ENCODE measurements at regions not wholly inside any gene's neighbourhood (a gene's known extent, or its start where the extent isn't known, plus 50 kb on each side); places are given as distances from the start of the nearest gene placed in this dataset.

GRCh38 chr1:5745800-5746610, 246.2 kb downstream of the NPHP4 start:
- H3K9me3 ChIP-seq (ENCODE audit: control insufficient read depth in 1 of 2, insufficient read depth in 1 of 2, low read depth in 1 of 2, low read length in 2 of 2): no peaks in the 10 kb centered on the region
- ATAC-seq (peak; percentile 94), DNase-seq (ENCODE audit: low read depth, low spot score) (peak; percentile 54)
- no peaks in the 10 kb centered on the region for H3K79me2 ChIP-seq (ENCODE audit: insufficient read depth, low read length)
- BruUV-seq (replicated peaks): no TSS peak
- no peak overlapping the region for H3K27ac ChIP-seq (ENCODE audit: low read depth, low read length)
- no peak overlapping the region for H3K9ac ChIP-seq (ENCODE audit: low read length)
- no peaks in the 10 kb centered on the region for H4K20me1 ChIP-seq (ENCODE audit: insufficient read depth)
- 0 out of 2 replicates have a peak, but pooled peaks cover 3% of the 10 kb centered on the region for H3K27me3 ChIP-seq (ENCODE audit: insufficient read depth, low read length)
- RAD21 ChIA-PET (ENCODE audit: low non-redundant PET in 1 of 2, low total read pairs in 2 of 2, uncharacterized antibody in 2 of 2, unreplicated experiment in 2 of 2): interaction anchor here (0.6 to 1.3 kb wide), 2 partner anchors 229 to 237 kb away, joined by 3 read pairs; no protein-coding TSS in a partner anchor
- H2AFZ ChIP-seq (ENCODE audit: low read depth, low read length, poor library complexity, severe bottlenecking): no peak overlapping the region
- no peaks in the 10 kb centered on the region for H3K9me2 ChIP-seq (ENCODE audit: insufficient read depth)
- no peak overlapping the region for H3K4me3 ChIP-seq (replicated peaks in 1 of 2; ENCODE audit: low read depth in 1 of 2, low read length in 2 of 2)
- intact Hi-C loops (cut with micrococcal nuclease): loop anchor here (1.0 to 10.0 kb wide), 4 partner anchors 109 to 1835 kb away; no protein-coding TSS in a partner anchor
- no peaks in the 10 kb centered on the region for H3K4me1 ChIP-seq (ENCODE audit: control insufficient read depth in 1 of 2, insufficient read depth in 2 of 2, low read length in 2 of 2)
- CTCF ChIA-PET: interaction anchor here (0.7 to 2.0 kb wide), 10 partner anchors 16 to 1835 kb away, joined by 3 to 29 read pairs (median 4); no protein-coding TSS in a partner anchor
- H3K4me2 ChIP-seq (ENCODE audit: low read length): peak overlapping the region; percentile 19; the same call in 1 of the 2 replicates
- POLR2A ChIA-PET: no interaction called here
- H3K36me3 ChIP-seq (ENCODE audit: control insufficient read depth in 1 of 2, insufficient read depth in 2 of 2, low read length in 2 of 2): no peaks in the 10 kb centered on the region
- TF ChIP-seq POLR2AphosphoS5 (IDR thresholded peaks at IDR 0.05; ENCODE audit: low read depth, low read length): no peak
- no peak for TF ChIP-seq TCF7L2 (IDR thresholded peaks at IDR 0.05; ENCODE audit: borderline replicate concordance, extremely low read depth, insufficient read depth, insufficient read length)
- no peak for TF ChIP-seq JUND (IDR thresholded peaks at IDR 0.05)
- no peak for TF ChIP-seq EZH2phosphoT487 (IDR thresholded peaks at IDR 0.05; ENCODE audit: borderline replicate concordance)
- no peak for TF ChIP-seq ATF3 (IDR thresholded peaks at IDR 0.05)
- no peak for TF ChIP-seq FOSL1 (IDR thresholded peaks at IDR 0.05; ENCODE audit: low read depth)
- no peak for TF ChIP-seq MAX (IDR thresholded peaks at IDR 0.05)
- peak; percentile 23 for TF ChIP-seq YY1 (IDR thresholded peaks at IDR 0.05; ENCODE audit: extremely low read depth, insufficient replicate concordance, low read depth, low read length)
- no peak for TF ChIP-seq CBX3 (IDR thresholded peaks at IDR 0.05; ENCODE audit: low read depth)
- TF ChIP-seq REST (IDR thresholded peaks at IDR 0.05; ENCODE audit: low read depth): no peak
- no peak for TF ChIP-seq ZFX (IDR thresholded peaks at IDR 0.05)
- no peak for TF ChIP-seq ZNF274 (IDR thresholded peaks at IDR 0.05; ENCODE audit: low read depth, low read length)
- TF ChIP-seq CEBPB (IDR thresholded peaks at IDR 0.05; ENCODE audit: low read depth): no peak
- no peak for TF ChIP-seq SIN3A (IDR thresholded peaks at IDR 0.05; ENCODE audit: low read depth)
- no peak for TF ChIP-seq POLR2A (IDR thresholded peaks at IDR 0.05; ENCODE audit: borderline replicate concordance, extremely low read depth, insufficient read depth, insufficient read length)
- no peak for TF ChIP-seq EZH2 (IDR thresholded peaks at IDR 0.05)
- TF ChIP-seq SRF (IDR thresholded peaks at IDR 0.05; ENCODE audit: low read depth): no peak
- TF ChIP-seq EGR1 (IDR thresholded peaks at IDR 0.05; ENCODE audit: low read depth): no peak
- TF ChIP-seq CTCF (IDR thresholded peaks at IDR 0.05 in 2 of 3, conservative IDR thresholded peaks at IDR 0.05 in 1 of 3; ENCODE audit: borderline replicate concordance in 1 of 3, insufficient read depth in 1 of 3, low read depth in 2 of 3, low read length in 2 of 3): peak; percentile 94 to 99 (median 96)
- no peak for TF ChIP-seq SP1 (IDR thresholded peaks at IDR 0.05; ENCODE audit: low read depth)
- TF ChIP-seq ELF1 (IDR thresholded peaks at IDR 0.05; ENCODE audit: borderline replicate concordance, low read depth): no peak
- TF ChIP-seq RAD21 (IDR thresholded peaks at IDR 0.05; ENCODE audit: low read depth): peak; percentile 95

Measured in HCT116 (cell line).